ENCODE measurements at regions not wholly inside any gene's neighbourhood (a gene's known extent, or its start where the extent isn't known, plus 50 kb on each side); places are given as distances from the start of the nearest gene placed in this dataset.
"Not testable (repeated sequence)": the region's sequence is repeated elsewhere in the genome, so short reads cannot be mapped to it uniquely, and the experiment has no call there.

DNA sequence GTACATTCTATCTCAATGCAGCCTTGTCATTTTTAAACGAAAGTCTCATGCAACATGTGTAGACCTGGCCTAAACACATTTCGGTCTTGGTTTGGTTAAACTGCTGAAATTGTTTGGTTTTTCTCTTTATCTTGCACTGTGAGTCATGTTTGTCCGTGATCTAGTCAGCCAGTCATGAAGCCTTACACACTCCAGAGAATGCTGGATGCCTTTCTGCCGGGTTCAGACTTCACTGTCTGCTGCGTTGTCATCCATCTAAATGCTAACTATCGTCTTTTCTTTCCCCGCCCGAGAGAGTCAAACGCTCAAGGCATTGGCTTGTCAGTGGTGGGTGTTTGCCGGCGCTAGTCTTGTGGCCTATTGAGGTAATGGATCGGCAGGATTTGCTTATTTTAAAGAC lies 1194.6 kb upstream of the WWC1 start:
- no peak for DNase-seq (ENCODE audit: low read depth)
- TF ChIP-seq, protein P1, sequence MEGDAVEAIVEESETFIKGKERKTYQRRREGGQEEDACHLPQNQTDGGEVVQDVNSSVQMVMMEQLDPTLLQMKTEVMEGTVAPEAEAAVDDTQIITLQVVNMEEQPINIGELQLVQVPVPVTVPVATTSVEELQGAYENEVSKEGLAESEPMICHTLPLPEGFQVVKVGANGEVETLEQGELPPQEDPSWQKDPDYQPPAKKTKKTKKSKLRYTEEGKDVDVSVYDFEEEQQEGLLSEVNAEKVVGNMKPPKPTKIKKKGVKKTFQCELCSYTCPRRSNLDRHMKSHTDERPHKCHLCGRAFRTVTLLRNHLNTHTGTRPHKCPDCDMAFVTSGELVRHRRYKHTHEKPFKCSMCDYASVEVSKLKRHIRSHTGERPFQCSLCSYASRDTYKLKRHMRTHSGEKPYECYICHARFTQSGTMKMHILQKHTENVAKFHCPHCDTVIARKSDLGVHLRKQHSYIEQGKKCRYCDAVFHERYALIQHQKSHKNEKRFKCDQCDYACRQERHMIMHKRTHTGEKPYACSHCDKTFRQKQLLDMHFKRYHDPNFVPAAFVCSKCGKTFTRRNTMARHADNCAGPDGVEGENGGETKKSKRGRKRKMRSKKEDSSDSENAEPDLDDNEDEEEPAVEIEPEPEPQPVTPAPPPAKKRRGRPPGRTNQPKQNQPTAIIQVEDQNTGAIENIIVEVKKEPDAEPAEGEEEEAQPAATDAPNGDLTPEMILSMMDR (conservative IDR thresholded peaks at IDR 0.05; ENCODE audit: low read depth, low read length), result no peak
- no peak overlapping the region for H3K4me3 ChIP-seq (ENCODE audit: low read length)

GRCh38 chr5:167104351-167104750 lies 1187.1 kb upstream of the WWC1 start:
- no peak overlapping the region for H3K4me3 ChIP-seq (ENCODE audit: low read length)
- TF ChIP-seq, protein P1 (conservative IDR thresholded peaks at IDR 0.05; ENCODE audit: low read depth, low read length), result no peak
- DNase-seq (ENCODE audit: low read depth), result no peak

- no peak for DNase-seq (ENCODE audit: low read depth)
- TF ChIP-seq, protein P1 (conservative IDR thresholded peaks at IDR 0.05; ENCODE audit: low read depth, low read length), result no peak
- no peak overlapping the region for H3K4me3 ChIP-seq (ENCODE audit: low read length)
These were observed 1185.5 kb upstream of the WWC1 start for GRCh38 chr5:167105941-167106340.

- DNase-seq (ENCODE audit: low read depth), result no peak
- H3K4me3 ChIP-seq (ENCODE audit: low read length), result no peak overlapping the region
- TF ChIP-seq, protein P1 (conservative IDR thresholded peaks at IDR 0.05; ENCODE audit: low read depth, low read length), result no peak
These were observed 1183.8 kb upstream of the WWC1 start for GRCh38 chr5:167107684-167108083.

GRCh38 chr5:167108266-167108665 lies 1183.2 kb upstream of the WWC1 start:
- DNase-seq (ENCODE audit: low read depth); H3K4me3 ChIP-seq (ENCODE audit: low read length): not testable (repeated sequence)

GRCh38 chr5:167112556-167112955 lies 1178.9 kb upstream of the WWC1 start:
- H3K4me3 ChIP-seq (ENCODE audit: low read length), result no peak overlapping the region
- DNase-seq (ENCODE audit: low read depth), result no peak

DNA sequence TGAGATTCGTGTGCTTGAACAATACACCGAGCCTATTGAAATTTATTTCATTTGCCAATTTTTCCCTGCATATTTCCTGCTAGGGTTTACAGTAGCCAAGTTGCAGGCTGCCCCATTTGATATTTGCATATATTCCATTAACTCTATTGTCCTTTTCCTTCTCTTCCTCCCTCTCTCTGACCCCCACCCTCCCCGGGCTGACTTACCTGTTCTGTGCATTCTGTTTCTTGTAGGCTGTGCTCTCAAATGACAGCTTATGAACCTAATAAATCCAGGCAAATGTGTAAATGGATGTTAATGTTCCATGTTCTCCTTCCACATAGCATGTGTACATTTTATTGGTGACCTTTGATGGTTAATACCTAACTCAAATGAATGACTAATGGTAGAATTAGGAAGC lies 1169.2 kb upstream of the WWC1 start:
- no peak for DNase-seq (ENCODE audit: low read depth)
- TF ChIP-seq, protein P1 (conservative IDR thresholded peaks at IDR 0.05; ENCODE audit: low read depth, low read length), result no peak
- no peak overlapping the region for H3K4me3 ChIP-seq (ENCODE audit: low read length)

More at GRCh38 chr5:167112556-167112955, 1178.9 kb upstream of the WWC1 start:
- TF ChIP-seq, protein P1 (conservative IDR thresholded peaks at IDR 0.05; ENCODE audit: low read depth, low read length), result no peak

DNA sequence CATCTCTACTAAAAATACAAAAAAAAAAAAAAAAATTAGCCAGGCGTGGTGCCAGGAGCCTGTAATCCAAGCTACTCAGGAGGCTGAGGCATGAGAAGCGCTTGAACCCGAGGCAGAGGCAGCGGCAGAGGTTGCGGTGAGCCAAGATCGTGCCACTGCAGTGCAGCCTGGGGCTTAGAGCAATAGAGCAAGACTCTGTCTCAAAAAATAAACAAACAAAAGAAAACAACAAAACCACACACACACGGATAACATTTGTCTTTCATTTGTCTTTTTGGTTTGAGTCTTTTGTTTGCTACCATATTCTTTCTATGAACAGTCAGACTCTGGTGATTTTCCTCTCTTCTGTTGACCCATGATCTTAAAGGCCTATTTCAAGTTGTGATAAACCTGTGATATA lies 1168.3 kb upstream of the WWC1 start:
- no peak overlapping the region for H3K4me3 ChIP-seq (ENCODE audit: low read length)
- TF ChIP-seq, protein P1 (conservative IDR thresholded peaks at IDR 0.05; ENCODE audit: low read depth, low read length), result no peak
- no peak for DNase-seq (ENCODE audit: low read depth)
